NCI-H1105 (cell line): ENCODE measurements at regions not wholly inside any gene's neighbourhood (a gene's known extent, or its start where the extent isn't known, plus 50 kb on each side); places are given as distances from the start of the nearest gene placed in this dataset.
"Not testable (repeated sequence)": the region's sequence is repeated elsewhere in the genome, so short reads cannot be mapped to it uniquely, and the experiment has no call there.

Experiments used
- DNase-seq: peaks from one replicate; lab custom pipeline; 2025; lab: John Stamatoyannopoulos, UW

- DNase-seq, result not testable (repeated sequence)
Measured at GRCh38 chr17:27208370-27208769, 85.5 kb upstream of the WSB1 start.

- DNase-seq, result no peak
Measured at GRCh38 chr17:27209316-27209715, 84.6 kb upstream of the WSB1 start.

DNA sequence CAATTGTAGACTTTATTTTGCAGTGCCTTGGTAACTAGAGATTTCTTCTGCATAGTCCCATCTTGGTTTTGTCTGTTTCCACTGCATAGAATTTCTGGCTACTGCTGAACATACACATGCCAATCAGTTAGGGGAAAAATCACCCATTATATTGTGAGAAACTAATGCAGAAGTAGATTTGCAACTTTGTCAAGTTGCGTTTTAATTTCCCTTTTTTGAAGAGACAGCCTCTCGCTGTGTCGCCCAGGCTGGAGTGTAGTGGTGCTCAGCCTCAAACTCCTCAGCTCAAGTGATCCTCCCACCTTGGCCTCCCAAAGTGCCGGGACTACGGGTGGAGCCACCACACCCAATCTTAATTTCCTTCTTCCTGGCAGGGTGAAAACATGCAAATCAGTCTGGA lies 83.1 kb upstream of the WSB1 start:
- not testable (repeated sequence) for DNase-seq

DNA sequence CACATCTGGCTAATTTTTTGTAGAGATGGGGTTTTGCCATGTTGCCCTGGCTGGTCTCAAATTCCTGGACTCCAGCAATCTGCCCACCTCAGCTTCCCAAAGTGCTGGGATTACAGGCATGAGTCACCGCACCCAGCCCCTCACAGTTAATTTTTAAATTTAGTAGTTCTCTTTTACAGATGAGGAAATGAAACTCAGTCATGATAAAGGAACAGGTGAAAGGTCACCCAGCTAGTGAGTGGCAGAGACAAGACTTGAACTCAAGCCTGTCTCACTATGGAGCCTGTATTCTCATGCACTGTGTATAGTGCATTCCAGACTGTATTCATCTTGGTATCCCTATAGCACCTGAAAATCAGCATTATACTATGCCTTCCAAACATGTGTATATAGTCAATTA lies 77.1 kb upstream of the WSB1 start:
- DNase-seq, result no peak

- no peak for DNase-seq
Measured at GRCh38 chr17:27217631-27218030, 76.3 kb upstream of the WSB1 start.

- DNase-seq, result no peak
Measured at GRCh38 chr17:27218041-27218440, 75.9 kb upstream of the WSB1 start.

DNA sequence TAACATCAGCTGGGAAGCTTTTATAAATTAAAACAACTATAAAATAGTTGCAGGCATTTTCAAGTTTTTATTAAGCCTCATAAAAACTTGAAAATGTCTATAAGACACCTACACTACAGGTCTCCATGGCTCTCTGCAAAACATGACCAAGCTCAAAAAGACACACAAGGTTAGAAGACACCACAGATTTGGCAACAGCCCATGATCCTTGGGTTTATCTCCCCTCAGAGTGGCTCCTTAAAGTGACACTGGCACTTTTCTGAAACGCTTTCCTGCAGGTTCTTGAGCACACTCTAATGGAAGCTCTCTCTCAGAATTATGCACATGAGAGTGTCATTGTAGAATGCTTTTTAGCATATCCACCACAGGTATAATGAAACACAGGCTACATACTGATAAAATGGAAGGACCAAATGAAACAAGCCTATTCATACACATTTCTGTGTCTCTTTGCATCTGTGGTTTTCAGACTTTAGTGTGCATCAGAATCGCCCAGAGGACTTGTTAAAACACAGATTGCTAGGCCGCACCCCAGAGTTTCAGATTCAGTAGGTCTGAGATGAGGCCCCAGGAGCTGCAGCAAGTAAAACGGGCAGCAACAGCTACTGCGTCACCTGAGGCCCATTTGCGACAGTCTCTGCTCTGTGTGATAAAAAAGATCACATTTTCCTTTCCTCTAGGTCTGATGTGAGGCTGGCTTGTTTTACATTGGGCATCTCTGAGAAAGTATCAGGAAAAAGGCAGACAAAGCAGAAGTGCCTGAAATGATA lies 75.0 kb upstream of the WSB1 start:
- no peak for DNase-seq

DNA sequence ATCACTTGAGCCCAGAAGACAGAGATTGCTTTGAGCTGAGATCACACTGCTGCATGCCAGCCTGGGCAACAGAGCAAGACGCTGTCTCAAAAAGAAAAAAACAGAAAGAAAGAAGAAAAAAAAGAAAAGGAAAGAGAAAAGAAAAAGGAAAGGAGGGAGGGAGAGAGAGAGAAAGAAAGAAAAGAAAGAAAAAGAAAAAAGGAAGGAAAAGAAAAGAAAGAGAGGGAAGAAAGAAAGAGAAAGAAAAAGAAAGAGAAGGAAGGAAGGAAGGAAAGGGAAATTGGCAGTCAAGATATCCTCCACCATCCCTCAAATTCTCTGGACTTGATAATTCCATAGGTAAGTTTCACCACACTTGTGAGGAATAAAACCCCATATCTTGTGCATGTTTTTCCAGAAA lies 71.4 kb upstream of the WSB1 start:
- no peak for DNase-seq

GRCh38 chr17:27224526-27225315 lies 69.2 kb upstream of the WSB1 start:
- DNase-seq, result no peak

- DNase-seq, result no peak
Measured at GRCh38 chr17:27226611-27227230, 67.2 kb upstream of the WSB1 start.

GRCh38 chr17:27230996-27231395 lies 62.9 kb upstream of the WSB1 start:
- no peak for DNase-seq

- no peak for DNase-seq
Measured at GRCh38 chr17:27232328-27232727, 61.6 kb upstream of the WSB1 start.

DNA sequence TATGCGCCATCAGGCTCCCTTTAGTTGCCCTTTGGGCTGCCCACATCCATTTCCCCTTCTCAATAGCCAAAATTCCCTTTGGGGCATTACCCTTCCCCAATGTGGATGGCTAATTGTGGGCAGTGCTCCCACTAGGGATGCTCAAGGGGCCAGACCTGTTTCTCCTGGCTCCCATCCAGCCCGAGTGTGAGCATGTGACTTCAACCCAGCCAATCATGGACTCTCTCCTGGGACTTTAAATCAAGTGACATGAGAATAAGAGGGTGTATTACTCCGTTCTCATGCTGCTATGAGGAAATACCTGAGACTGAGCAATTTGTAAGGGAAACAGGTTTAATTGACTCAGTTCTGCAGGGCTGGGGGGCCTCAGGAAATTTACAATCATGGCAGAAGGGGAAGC lies 60.9 kb upstream of the WSB1 start:
- no peak for DNase-seq

GRCh38 chr17:27233776-27234175 lies 60.1 kb upstream of the WSB1 start:
- no peak for DNase-seq

DNA sequence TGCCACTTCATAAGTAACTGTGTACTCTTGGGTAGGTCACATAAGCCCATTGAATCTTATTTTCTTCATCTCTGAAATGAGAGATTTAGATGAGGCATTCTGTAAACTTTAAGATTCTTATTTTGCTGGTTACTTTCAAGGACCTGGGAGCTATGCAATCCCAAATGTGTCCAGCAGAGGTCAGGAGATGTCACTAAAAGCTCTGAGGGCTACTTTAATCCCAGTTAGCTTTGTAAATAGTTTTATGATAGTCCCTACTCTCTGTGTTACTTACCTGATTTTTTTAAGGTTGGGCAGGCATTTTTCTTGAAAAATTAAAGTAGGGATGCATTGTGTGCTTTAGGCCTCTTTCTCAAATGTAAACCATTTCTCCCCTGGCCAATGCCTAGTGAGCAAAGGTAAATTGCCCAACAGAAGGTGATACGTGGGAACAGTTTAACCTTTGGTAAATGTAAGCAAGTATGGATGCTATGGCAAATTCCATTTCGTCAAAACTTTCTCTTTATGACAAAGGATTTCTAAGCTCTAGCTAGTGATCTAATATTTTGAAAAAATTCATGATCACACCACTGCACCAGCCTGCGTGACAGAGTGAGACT lies 57.1 kb upstream of the WSB1 start:
- DNase-seq, result peak; percentile 7

- DNase-seq, result no peak
Measured at GRCh38 chr17:27237890-27238289, 56.0 kb upstream of the WSB1 start.

- DNase-seq, result no peak
Measured at GRCh38 chr17:27239046-27239445, 54.9 kb upstream of the WSB1 start.

GRCh38 chr17:27239584-27239983 lies 54.3 kb upstream of the WSB1 start:
- DNase-seq, result no peak

- DNase-seq, result no peak
Measured at GRCh38 chr17:27240086-27240801, 53.7 kb upstream of the WSB1 start.

DNA sequence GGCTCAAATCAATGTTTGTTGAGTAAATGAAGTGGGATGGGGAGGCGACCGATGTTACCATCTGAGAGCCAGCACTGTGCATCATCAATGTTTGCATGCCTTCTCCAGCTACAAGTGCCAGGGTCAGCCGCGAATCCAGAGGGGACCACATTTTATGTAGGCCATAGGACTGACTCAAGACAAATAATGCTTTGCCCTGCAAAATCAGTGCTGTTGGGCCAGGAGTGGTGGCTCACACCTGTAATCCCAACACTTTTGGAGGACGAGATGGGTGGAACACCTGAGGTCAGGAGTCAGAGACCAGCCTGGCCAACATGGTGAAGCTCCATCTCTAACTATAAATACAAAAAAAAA lies 53.1 kb upstream of the WSB1 start:
- DNase-seq, result no peak

DNA sequence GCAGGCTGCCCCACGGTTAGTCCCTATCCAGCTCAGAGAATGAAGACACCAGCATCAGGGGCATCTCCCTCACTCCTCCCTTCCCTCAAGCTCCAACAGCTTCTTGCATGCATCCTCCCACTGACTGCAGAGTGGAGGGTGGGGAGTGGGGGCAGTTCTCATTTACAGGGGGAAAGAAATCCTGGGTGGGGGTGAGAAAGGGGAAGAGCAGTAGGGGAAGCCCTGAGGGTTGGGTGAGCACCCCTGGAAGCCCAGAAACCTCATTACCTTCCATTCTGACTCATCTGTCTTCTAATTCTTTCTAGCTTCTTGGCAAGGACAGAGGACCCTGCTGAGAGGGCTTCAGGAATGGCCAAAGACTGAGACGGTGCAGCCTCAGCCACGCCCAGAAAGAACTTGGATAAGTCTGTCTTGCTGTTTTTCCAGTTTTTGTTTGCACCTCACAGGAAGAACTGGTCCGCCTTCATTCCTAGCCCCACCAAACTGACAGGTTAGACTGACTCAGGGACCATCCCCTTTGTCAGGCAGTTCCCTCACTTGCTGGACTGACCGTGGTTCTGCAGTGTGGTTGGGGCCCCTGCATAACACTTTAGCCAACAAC lies 52.5 kb upstream of the WSB1 start:
- DNase-seq, result no peak

DNA sequence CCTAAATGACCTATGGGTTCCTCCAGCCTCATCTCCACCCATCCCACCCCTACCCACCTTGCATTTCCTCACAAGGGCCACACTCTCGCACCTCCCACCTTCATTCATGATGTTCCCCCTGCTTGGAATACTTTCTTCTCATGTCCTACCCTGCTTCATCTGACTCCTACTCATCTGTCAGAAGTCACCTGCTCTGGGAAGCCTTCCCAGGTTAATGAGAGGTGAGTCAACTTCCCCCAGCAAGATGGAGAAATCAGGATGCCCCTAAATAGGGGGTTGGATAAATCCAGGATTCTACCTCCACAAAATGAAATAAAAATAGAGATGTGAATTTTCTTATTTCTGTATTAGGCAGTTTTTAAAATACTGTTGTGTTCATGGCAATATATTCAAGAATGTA lies 51.0 kb upstream of the WSB1 start:
- no peak for DNase-seq
